Hematopoietic multipotent progenitor cell treated with erythropoietin and hydrocortisone succinate and interleukin-3 and kit ligand, for 17 days (in vitro differentiated cells): ENCODE measurements at regions not wholly inside any gene's neighbourhood (a gene's known extent, or its start where the extent isn't known, plus 50 kb on each side); places are given as distances from the start of the nearest gene placed in this dataset.
"Not testable (repeated sequence)": the region's sequence is repeated elsewhere in the genome, so short reads cannot be mapped to it uniquely, and the experiment has no call there.

Source experiments
- DNase-seq: peaks from one replicate; pipeline ENCODE4 v3.0.0-alpha.2; 2015; ENCODE audit warnings: low spot score

DNA sequence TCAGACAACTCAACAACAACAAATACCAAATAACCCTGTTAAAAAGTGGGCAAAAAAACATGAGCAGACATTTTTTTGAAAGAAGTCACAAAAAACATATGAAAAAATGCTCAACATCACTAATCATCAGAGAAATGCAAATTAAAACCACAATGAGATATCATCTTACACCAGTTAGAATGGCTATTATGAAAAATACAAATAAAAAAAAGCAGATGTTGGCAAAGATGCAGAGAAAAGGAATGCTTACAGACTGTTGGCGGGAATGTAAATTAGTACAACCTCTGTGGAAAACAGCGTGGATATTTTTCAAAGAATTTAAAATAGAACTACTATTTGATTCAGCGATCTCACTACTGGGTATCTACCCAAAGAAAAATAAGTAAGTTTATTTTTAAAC lies 114.0 kb downstream of the SLC38A4 start:
- no peak for DNase-seq

DNA sequence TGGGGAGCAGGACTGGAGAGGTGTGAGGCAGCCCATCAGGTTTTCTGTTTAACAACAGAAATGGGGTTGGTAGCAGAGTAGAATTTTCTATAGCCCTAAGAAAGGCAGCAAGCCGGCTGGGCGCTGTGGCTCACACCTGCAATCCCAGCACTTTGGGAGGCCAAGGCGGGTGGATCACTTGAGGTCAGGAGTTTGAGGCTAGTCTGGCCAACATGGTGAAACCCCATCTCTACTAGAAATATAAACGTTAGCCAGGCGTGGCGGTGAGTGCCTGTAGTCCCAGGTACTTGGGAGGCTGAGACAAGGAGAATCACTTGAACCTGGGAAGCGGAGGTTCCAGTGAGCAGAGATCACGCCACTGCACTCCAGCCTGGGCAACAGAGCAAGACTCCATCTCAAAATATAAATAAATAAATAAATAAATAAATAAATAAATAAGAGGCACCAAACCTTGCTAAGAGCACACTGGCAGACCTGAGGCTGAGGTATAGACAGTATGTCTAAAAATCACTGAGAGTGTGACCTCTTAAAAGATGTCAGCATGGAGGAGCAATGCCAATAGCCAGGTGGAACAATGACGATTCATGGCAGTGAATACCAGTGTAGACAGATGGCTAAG lies 115.6 kb downstream of the SLC38A4 start:
- no peak for DNase-seq

DNA sequence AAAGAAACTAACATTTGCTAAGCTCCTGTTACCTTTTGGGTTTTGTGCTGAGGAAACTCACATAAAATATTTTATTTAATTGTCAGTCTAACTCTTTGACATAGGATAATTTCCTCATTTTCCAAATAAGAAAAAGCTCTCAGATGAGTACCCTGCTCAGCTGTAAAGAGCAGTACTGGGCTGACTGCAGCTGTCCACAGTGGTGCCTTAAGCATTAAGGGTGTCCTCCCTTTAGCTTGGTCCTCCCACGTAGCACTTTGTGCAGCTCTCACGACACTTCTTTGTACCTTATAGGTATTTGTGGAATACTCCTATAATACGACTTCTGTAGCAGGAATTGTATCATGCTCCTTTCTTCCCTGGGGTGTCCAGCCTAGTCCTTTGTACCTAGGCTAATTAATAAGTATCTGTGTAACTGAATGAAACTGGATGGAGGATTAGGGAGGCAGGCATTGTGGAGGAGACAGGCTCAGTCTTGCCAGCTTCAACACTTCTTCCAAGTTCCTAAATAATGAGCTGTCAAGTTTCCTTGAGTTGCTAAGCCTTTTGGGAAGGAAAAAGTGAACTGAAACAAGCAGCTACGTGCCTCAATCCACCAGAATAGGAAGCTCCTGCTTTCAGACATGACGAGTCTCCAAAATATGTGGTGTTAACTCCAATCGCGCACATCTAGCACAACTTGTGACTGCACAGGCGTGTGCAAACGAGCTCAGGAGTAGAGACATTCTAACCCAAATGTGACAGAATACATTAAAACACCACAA lies 123.0 kb downstream of the SLC38A4 start:
- DNase-seq = no peak

DNA sequence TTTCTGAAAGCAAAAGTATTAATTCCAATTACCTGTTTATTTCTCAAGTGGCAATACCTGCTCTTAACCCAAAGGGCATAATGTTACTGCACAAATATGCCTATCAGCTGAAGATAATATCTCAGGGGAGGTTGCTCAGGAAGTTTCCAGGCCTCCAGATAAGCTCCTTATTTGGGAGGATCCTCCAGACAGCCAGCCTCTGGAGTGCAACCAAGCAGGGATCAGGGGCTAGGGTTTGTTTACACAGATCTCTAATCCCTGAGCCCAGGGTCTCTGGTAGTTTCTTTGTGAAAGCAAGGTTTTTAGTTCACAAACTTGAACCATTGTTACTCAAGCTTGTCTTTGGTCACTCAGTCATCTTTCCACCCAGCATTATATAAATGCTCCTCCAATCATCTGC lies 124.4 kb downstream of the SLC38A4 start:
- no peak for DNase-seq

DNA sequence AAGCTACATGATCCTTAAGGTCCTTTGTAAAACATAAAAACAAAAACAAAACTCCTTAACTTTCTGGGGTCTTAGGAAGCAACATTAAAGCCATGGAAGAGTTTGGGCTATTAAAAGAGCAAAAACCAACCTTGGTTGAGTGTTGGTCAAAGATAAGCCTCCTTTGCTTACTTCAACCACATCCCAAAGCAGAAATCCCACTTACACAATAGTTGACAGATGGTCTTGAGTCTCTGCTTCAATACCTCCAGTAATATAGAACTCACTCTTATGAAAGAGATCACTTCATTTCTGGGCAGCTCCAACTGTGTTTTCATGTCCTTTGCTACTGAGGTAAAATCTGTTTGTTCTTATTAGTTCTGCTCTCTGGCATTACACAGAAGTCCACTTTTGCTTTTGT lies 125.8 kb downstream of the SLC38A4 start:
- no peak for DNase-seq

DNA sequence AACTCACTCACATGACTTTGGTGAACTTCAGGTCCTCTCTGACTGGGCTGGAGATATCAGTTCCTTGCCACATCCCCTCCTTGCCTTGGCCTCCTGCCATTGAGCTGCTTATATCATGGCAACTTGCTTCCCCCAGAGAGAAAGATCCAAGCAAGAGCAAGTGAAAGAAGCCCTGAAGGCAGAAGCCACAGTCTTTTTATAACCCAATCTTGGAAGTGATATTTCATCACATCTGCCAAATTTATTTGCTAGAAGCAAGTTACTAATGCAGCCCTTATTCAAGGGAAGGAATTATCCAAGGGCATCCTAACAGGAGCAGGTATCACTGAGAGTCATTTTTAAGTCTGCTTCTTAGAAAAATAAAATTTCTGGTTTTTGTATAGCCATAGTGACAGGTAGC lies 127.8 kb downstream of the SLC38A4 start:
- DNase-seq = no peak

DNA sequence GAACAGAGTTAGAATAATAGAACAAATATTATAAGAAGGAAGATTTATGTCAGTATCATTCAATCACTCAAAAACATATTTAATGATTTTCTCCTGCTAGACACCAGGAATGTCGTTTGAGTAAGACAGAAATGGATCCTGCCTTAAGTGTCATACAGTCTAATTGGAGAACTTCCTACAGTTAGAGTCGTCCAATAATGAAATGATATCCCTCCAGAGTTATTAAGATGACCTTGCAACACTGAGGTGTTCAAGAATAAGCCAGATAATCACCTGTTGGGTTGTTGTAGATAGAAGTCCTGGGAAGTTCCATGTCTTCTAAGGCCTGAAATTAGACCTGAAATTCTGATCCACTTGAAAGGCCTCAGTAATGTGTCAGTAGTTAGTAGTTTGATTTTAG lies 132.3 kb downstream of the SLC38A4 start:
- no peak for DNase-seq

DNA sequence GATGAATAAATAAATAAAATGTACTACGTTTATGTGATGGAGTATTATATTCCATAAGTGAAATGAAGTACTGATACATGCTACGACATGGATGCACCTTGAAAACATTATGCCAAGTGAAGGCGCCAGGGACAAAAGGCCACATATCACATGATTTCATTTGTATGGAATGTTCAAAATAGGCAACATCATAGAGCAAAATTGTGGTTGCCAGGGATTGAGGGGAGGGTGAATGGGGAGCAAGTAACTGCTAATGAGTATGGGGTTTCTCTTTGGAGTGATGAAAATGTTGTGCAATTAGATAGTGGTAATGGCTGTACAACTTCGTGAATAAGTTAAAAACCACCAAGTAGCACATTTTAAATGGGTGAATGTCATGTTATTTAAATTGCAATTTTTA lies 132.8 kb downstream of the SLC38A4 start:
- no peak for DNase-seq

DNA sequence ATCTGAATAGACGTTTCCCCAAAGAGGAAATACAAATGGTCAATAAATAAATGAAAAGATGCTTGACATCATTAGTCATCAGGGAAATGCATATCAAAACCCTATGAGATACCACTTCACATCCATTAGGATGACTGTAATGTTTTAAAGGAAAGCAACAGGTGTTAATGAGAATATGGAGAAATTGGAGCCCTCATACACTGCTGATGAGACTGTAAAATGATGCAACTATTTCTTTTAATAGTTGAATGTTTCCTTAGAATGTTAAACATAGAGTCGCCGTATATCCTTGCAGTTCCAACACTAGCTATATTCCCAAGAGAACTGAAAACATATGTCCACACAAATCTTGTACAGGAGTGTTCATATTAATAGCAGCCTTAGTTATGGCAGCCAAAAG lies 133.2 kb downstream of the SLC38A4 start:
- DNase-seq = no peak

DNA sequence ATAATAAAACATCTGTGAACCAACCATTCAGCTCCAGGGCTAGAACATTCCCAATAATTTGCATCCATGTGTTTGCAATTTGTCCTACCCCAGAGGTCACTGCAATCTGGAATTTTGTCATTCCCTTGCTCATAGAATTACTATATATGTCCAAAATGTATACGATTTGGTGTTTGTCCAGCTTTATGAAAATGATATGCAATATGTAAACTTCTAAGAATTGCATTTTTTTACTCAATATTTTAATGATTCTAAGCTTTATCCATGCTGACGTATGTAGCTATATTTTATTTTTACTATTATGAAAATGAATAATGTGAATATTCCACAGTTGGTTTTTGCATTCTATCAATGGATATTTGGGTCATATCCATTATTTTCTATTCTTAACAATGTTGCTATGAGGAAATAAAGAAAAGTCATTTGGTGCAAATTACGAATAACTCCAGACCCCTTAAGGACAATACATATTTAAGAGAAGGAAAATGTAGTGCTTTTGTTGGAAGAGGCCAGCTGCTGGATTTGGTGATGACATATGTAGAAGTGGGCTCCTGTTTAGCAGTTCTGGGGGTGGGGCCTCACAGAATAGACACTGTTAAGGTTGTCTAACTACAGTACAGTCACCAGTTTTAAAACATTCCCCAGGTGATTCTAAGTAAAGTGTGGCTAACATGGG lies 139.4 kb downstream of the SLC38A4 start:
- no peak for DNase-seq

DNA sequence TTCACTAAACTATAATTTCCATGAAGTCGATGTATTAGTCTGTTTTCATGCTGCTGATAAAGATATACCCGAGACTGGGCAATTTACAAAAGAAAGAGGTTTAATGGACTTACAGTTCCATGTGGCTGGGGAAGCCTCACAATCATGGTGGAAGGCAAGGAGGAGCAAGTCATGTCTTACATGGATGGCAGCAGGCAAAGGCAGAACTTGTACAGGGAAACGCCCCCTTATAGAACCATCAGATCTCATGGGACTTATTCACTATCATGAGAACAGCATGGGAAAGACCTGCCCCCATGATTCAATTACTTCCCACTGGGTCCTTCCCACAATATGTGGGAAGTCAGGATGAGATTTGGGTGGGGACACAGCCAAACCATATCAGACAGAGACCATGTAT lies 141.6 kb downstream of the SLC38A4 start:
- DNase-seq = not testable (repeated sequence)

DNA sequence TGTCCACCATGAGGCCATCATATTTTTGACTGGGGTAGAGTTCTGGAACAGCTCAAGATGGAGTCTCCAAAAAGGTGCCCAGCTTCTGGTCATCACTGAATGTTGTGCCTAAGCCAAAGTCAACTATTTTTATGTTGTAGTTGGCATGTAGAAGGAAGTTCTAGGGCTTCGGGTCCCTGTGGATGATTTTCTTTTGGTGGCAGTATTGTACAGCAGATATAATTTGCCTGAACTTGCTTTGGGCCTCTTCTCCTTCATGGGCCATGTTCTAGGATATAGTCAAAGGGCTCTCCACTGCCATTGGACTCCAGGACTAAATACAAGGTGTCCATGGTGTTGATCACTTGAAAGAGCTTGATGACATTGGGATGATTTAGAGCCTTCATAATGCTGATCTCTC lies 143.6 kb downstream of the SLC38A4 start:
- DNase-seq = no peak

DNA sequence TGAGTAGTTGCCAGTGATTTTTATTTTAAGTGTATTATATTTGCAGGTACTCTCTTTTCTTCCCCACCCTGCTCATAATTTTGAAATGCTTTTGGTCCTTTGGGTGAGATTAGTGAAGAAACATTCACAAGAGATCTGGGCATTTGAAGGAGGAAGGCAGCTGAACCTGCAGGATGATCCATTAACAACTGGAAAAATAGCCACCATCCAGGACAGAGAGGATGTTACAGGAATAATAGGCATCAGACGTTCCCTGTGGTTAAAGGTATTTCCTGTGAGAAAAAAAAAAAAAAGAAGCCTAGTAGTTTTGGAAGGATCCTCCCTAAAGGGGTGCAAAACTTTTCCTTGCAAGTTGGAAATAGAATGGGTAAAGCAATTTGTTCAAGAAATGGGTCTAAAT lies 145.3 kb downstream of the SLC38A4 start:
- DNase-seq = no peak

DNA sequence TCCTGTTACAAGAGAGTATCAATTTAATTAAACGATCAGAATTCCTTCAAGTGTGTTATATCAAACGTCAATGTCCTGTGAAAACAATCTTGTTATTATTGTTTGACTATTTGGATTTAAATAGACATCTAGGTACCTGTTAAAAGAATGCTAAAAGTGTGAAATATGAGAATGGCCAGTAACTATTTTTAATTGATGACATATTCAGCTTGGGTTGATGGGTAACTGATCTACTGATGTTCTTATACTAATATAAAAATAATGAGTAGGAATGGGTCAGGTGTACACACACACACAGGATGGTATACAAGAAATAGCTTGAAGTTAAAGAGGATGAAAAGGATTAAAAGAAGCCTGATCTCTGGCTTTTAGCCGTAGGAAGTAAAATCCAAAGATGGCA lies 146.0 kb downstream of the SLC38A4 start:
- no peak for DNase-seq

DNA sequence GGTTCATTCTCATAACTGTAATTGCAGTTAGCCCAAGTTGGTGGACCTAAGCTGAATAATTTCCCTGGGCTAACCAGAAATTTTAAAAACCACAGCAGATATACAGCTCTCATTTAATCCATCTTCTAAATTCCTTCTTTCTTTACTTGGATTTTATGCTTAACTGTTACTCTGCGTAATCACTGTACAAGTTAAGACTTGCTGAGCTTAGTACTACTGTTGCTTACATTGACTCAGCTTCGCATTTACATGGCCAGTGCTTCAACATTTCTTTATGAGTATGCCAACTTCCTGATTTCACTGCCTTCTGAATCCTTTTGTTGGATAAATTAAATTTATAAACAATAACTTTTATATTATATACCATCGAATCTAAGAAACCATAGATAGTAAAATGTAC lies 147.4 kb downstream of the SLC38A4 start:
- no peak for DNase-seq

DNA sequence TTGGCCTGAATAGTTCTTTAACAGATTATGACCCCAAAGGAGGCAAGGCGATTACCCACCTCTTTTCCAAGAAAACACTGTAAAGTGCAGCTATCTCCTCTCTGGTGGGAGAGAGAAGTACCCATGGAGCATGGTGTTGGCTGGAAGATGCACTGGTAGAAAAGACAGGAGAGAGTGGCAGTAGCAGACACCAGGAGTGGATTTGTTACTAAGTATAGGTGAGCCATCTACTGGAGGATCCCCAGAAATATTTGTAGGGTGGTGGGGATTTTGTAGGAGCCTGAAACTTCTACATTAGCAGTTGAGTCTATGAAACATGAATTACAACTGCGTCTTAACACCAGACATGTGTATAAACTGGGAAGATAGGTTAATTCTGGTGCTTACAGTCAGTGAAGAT lies 148.0 kb downstream of the SLC38A4 start:
- DNase-seq = no peak

DNA sequence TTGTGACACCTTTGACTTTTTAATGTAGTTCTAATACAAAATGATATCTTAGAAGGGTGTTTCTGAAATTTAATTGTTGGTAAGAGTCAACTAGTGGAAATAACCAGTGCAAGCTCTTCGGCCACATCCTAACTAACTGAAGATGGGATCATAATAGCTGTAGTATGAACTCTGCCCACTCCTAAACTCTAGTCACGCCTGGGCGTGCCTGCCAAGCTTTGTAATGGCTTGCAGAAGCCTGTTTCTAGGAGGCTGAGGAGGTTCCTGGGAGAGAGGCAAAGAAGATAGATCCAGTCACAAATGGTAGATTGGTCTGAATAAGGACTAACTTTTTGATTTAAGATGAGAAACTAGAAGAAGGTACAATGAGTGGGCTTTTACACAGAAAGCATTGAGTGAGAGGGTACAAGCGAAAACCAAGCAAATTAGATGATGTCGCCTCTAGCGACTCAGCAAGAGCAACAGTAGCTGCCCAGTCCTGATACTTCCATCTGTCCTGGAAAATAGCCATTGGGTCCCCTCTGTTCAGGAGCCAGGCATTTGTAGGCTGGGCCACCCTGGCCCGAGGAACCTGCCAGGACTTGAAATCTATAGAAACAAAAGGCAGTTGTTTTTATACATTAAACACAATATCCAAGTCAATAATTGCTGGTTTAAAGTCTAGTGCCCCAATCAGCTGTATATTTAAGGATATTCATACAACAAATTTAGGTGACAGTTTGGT lies 148.8 kb downstream of the SLC38A4 start:
- DNase-seq = no peak

DNA sequence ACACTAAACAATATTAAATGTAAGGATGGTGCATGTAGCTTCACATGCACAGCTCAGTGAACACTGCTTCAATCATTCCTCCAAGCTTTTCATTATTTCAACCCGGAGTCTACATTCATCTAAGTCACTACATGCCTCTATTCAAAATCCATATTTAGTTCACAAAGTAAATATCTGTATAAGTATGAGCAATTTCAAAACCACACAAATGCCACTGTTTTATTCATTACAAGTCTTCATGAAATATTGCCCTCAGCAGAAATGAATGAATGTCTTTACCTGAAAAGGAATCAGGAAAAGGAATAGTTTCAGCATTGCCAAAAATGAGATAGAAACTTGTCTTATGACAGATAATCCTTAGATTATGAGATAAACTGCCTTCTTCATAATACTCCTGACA lies 149.4 kb downstream of the SLC38A4 start:
- DNase-seq = no peak

DNA sequence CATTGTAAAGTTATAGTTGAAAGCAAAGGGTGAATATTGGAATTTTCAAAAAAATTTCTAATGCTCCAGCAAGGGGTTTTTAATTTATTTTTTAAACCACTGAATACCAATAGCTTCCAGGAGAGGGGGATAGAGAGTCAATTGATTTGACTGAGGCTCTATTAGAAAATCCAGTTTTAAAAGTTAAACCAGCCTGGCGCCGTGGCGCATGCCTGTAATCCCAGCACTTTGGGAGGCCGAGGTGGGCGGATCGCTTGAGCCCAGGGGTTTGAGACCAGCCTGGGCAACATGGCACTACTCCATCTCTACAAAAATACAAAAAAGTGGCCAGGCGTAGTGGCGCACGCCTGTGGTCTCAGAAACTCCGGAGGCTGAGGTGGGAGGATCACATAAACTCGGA lies 150.1 kb downstream of the SLC38A4 start:
- DNase-seq = no peak

DNA sequence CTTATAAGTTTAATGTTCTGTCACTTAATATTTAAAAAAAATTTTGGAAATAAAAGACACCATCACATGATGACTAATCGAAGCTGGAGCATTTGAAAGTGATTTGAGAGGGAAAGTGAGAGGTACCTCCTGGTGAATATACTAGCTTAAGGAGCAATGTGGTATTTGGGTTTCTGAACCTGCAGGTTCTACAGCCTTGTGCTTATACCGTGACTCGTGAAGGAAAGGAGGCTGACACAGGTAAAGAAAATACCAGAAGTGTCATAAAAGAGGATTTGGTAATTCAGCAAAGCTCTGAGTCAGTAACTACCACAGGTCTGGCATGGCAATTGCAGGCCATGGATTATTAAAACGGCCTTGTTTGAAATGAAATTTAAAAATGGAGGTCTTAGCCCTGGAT lies 151.0 kb downstream of the SLC38A4 start:
- no peak for DNase-seq

DNA sequence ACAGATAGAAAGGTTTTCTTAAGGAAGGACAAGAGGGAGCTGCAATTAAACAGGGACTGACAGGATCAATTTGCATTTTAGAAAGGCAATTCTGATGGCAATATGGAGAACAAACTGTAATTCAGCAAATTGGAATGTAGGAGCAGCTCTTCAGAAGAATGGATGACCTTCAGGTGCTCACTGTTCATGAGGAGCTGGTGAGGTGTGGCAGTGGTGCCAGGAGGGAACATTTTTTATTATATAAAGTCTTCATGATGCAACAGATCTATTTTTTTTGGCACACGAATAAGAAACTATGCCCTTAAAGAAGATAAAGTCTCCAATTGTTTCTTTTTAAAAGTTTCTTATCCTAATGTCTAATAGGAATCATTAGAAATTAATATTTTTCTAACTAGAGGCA lies 151.7 kb downstream of the SLC38A4 start:
- no peak for DNase-seq

DNA sequence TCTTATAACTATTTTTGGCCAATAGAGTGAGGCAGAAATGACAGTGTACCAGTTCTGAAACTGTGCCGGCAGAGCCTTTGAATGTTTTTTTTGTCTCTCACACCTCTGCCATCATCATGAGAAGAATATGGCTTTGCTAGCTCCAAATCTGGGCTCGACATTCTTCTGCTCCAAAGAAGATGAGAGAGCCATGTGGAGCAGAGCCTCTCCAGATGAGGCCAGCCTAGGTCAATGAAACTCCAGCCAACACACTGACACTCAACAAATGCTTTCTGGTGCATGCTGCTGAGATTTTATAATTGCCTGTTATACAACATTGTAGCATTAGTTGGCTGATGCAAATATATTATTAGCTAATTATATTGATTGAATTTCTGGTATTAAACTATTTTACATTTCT lies 154.7 kb downstream of the SLC38A4 start:
- DNase-seq = no peak

DNA sequence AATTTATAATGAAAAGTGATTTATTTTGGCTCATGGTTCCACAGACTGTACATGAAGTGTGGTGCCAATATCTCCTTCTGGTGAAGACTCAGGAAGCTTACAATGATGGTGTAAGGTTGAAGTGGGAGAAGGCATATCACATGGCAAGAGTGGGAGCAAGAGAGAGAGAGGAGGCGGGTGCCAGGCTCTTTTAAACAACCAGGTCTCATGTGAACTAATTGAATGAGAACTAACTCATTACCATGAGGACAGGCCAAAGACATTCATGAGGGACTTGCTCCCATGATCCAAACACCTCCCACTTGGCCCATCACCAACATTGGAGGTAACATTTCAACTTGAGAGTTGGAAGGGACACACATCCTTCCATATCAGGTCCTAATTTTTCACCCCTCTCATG lies 155.2 kb downstream of the SLC38A4 start:
- no peak for DNase-seq
